ENCODE measurements at regions not wholly inside any gene's neighbourhood (a gene's known extent, or its start where the extent isn't known, plus 50 kb on each side); places are given as distances from the start of the nearest gene placed in this dataset.

GRCh38 chr13:26831336-26831908 lies 70.8 kb upstream of the GPR12 start:
- no peaks in the 10 kb centered on the region for H3K27me3 ChIP-seq (ENCODE audit: control insufficient read depth in 1 of 2, insufficient read depth in 2 of 2, low read length in 2 of 2)
- H3K4me1 ChIP-seq (ENCODE audit: control insufficient read depth in 2 of 2, insufficient read depth in 2 of 2, low read length in 1 of 2), result no peaks in the 10 kb centered on the region
- H3K4me3 ChIP-seq (ENCODE audit: low read depth in 1 of 2, low read length in 2 of 2), result no peak overlapping the region
- 50 to 54% methylated on average over 6 of the region's 6 CpGs for WGBS, 2 donors
- no peaks in the 10 kb centered on the region for H3K36me3 ChIP-seq (ENCODE audit: control insufficient read depth in 2 of 2, insufficient read depth in 2 of 2, low read length in 1 of 2)
- H3K9me3 ChIP-seq (ENCODE audit: control insufficient read depth in 2 of 2, insufficient read depth in 1 of 2, low read depth in 1 of 2, low read length in 1 of 2), result no peaks in the 10 kb centered on the region
- no peak overlapping the region for H3K27ac ChIP-seq (ENCODE audit: low read depth in 2 of 2, low read length in 1 of 2)

DNA sequence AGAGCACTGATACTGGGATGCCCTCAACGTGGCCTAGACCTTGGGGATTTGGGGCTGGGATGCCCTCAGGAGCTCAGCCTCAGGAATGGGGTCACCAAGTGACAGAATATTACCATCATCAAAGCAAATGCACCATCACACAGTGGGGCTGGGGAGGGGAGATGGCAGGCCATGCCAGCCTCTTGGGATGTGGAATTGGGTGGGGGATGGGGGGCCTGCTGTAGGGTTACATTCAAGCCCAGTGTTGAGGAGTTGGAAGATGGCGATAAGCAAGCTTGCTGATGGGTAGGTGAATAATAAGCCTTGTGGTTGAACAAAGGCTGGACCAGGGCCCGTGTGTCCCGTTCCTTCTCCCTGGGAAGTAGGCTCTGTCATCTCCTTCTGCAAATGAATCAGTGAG lies 69.1 kb upstream of the GPR12 start:
- Histone ChIP-seq H3K4me1 (ENCODE audit: control insufficient read depth in 2 of 2, insufficient read depth in 2 of 2, low read length in 1 of 2) (no peaks in the 10 kb centered on the region), H3K36me3 (ENCODE audit: control insufficient read depth in 2 of 2, insufficient read depth in 2 of 2, low read length in 1 of 2) (no peaks in the 10 kb centered on the region), H3K9me3 (ENCODE audit: control insufficient read depth in 2 of 2, insufficient read depth in 1 of 2, low read depth in 1 of 2, low read length in 1 of 2) (no peaks in the 10 kb centered on the region), H3K27ac (ENCODE audit: low read depth in 2 of 2, low read length in 1 of 2) (no peak overlapping the region), H3K4me3 (ENCODE audit: low read depth in 1 of 2, low read length in 2 of 2) (no peak overlapping the region), H3K27me3 (ENCODE audit: control insufficient read depth in 1 of 2, insufficient read depth in 2 of 2, low read length in 2 of 2) (no peaks in the 10 kb centered on the region)
- WGBS, 2 donors, result 87 to 93% methylated on average over 4 of the region's 4 CpGs

GRCh38 chr13:26824581-26824980 lies 64.0 kb upstream of the GPR12 start:
- WGBS, 2 donors, result 0 to 30% methylated on average over 1 of the region's 1 CpG
- no peaks in the 10 kb centered on the region for H3K27me3 ChIP-seq (ENCODE audit: control insufficient read depth in 1 of 2, insufficient read depth in 2 of 2, low read length in 2 of 2)
- no peaks in the 10 kb centered on the region for H3K4me1 ChIP-seq (ENCODE audit: control insufficient read depth in 2 of 2, insufficient read depth in 2 of 2, low read length in 1 of 2)
- no peak overlapping the region for H3K4me3 ChIP-seq (ENCODE audit: low read depth in 1 of 2, low read length in 2 of 2)
- peaks cover 0 to 5% of the 10 kb centered on the region in 2 donors for H3K9me3 ChIP-seq (ENCODE audit: control insufficient read depth in 2 of 2, insufficient read depth in 1 of 2, low read depth in 1 of 2, low read length in 1 of 2)
- no peak overlapping the region for H3K27ac ChIP-seq (ENCODE audit: low read depth in 2 of 2, low read length in 1 of 2)
- no peaks in the 10 kb centered on the region for H3K36me3 ChIP-seq (ENCODE audit: control insufficient read depth in 2 of 2, insufficient read depth in 2 of 2, low read length in 1 of 2)

DNA sequence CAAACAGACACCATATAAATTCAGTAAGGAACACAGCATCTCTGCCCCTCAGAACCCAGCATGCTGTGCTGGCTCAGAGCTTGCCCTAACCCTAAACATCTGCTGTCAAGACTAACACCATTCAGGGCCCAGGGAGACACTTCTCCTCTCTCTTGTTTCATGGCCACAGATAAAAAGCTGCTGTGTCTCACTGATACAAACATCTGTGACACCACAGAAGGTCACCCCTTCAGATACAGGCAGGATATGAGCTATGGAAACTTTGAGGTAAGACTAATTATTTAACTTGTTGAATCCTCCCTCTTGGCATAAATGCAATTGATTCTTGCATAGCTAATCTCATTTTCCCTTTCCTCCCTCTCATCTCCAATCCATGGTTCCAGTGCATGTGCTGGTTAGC lies 61.6 kb upstream of the GPR12 start:
- Histone ChIP-seq H3K4me1 (ENCODE audit: control insufficient read depth in 2 of 2, insufficient read depth in 2 of 2, low read length in 1 of 2) (no peaks in the 10 kb centered on the region), H3K4me3 (ENCODE audit: low read depth in 1 of 2, low read length in 2 of 2) (no peak overlapping the region), H3K27ac (ENCODE audit: low read depth in 2 of 2, low read length in 1 of 2) (no peak overlapping the region), H3K9me3 (ENCODE audit: control insufficient read depth in 2 of 2, insufficient read depth in 1 of 2, low read depth in 1 of 2, low read length in 1 of 2) (peaks cover 0 to 5% of the 10 kb centered on the region in 2 donors), H3K27me3 (ENCODE audit: control insufficient read depth in 1 of 2, insufficient read depth in 2 of 2, low read length in 2 of 2) (no peaks in the 10 kb centered on the region), H3K36me3 (ENCODE audit: control insufficient read depth in 2 of 2, insufficient read depth in 2 of 2, low read length in 1 of 2) (no peaks in the 10 kb centered on the region)

DNA sequence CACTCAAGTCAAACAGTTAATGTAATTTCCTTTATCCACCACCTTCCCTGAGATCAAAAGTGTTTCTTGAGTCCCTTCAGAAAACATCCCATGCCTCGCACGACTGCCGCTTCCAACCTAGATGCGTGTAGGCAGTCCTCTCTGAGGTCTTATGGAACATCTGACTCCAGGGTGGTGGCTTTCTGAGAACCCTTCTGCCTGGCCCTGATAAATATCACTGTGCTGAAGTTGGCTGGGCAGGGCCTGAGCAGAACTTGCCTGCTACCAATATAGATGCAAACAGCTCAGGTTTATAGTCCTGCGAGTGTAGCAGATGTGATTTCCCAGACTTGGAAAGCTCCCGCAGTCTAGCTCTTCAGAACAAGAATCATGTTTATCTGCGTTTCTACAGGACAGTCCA lies 61.1 kb upstream of the GPR12 start:
- 85 to 89% methylated on average over 7 of the region's 7 CpGs for WGBS, 2 donors
- H3K27ac ChIP-seq (ENCODE audit: low read depth in 2 of 2, low read length in 1 of 2), result no peak overlapping the region
- peaks cover 0 to 5% of the 10 kb centered on the region in 2 donors for H3K9me3 ChIP-seq (ENCODE audit: control insufficient read depth in 2 of 2, insufficient read depth in 1 of 2, low read depth in 1 of 2, low read length in 1 of 2)
- H3K4me1 ChIP-seq (ENCODE audit: control insufficient read depth in 2 of 2, insufficient read depth in 2 of 2, low read length in 1 of 2), result no peaks in the 10 kb centered on the region
- H3K27me3 ChIP-seq (ENCODE audit: control insufficient read depth in 1 of 2, insufficient read depth in 2 of 2, low read length in 2 of 2), result no peaks in the 10 kb centered on the region
- H3K36me3 ChIP-seq (ENCODE audit: control insufficient read depth in 2 of 2, insufficient read depth in 2 of 2, low read length in 1 of 2), result no peaks in the 10 kb centered on the region
- H3K4me3 ChIP-seq (ENCODE audit: low read depth in 1 of 2, low read length in 2 of 2), result no peak overlapping the region

DNA sequence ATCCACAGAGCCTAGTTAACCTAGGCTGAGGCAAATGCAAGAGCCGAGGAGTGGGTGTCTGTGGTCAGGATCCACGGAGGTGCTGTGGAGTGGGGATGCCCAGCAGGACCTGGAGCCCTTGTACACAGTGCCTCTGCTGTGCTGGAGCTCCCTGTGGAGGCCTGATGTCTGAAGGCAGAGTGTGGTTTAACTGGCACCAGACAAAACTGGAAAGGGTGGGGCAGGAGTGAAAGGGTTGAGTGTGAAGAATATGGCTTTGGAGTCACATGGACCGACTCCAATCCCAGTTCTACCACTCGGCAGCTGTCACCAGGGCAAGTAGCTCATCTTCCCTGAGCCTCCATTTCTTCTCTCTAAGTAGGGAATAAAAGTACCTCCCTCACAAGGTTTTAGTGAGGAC lies 60.3 kb upstream of the GPR12 start:
- H3K4me3 ChIP-seq (ENCODE audit: low read depth in 1 of 2, low read length in 2 of 2), result no peak overlapping the region
- WGBS, 2 donors, result 71 to 73% methylated on average over 4 of the region's 4 CpGs

DNA sequence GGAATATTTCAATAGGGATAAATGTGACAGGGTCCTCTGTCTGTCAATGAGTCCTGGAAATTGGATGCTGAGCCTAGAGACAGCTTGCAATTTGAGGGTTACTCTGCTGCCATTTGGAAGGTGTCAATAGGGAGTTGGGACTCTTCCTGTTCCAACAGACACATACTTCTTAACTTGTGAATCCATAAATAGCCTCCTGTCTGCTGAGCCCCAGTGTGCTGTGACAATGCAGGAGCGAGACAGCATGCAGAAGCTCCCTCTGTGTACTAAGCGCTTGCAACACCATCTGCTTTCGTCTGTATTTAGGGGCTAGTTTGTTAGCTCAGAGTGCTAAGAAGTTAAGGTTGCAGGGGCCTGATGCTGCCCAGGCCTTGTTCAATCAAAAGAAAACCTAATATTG lies 58.5 kb upstream of the GPR12 start:
- Histone ChIP-seq H3K36me3 (ENCODE audit: control insufficient read depth in 2 of 2, insufficient read depth in 2 of 2, low read length in 1 of 2) (no peaks in the 10 kb centered on the region), H3K27me3 (ENCODE audit: control insufficient read depth in 1 of 2, insufficient read depth in 2 of 2, low read length in 2 of 2) (no peaks in the 10 kb centered on the region), H3K4me1 (ENCODE audit: control insufficient read depth in 2 of 2, insufficient read depth in 2 of 2, low read length in 1 of 2) (no peaks in the 10 kb centered on the region), H3K4me3 (ENCODE audit: low read depth in 1 of 2, low read length in 2 of 2) (no peak overlapping the region), H3K27ac (ENCODE audit: low read depth in 2 of 2, low read length in 1 of 2) (no peak overlapping the region), H3K9me3 (ENCODE audit: control insufficient read depth in 2 of 2, insufficient read depth in 1 of 2, low read depth in 1 of 2, low read length in 1 of 2) (peaks cover 0 to 5% of the 10 kb centered on the region in 2 donors)
- WGBS, 2 donors, result 74 to 87% methylated on average over 3 of the region's 3 CpGs

More for the DNA sequence above, 60.3 kb upstream of the GPR12 start:
- no peaks in the 10 kb centered on the region for H3K36me3 ChIP-seq (ENCODE audit: control insufficient read depth in 2 of 2, insufficient read depth in 2 of 2, low read length in 1 of 2)
- H3K9me3 ChIP-seq (ENCODE audit: control insufficient read depth in 2 of 2, insufficient read depth in 1 of 2, low read depth in 1 of 2, low read length in 1 of 2), result peaks cover 0 to 5% of the 10 kb centered on the region in 2 donors
- no peaks in the 10 kb centered on the region for H3K27me3 ChIP-seq (ENCODE audit: control insufficient read depth in 1 of 2, insufficient read depth in 2 of 2, low read length in 2 of 2)
- H3K27ac ChIP-seq (ENCODE audit: low read depth in 2 of 2, low read length in 1 of 2), result no peak overlapping the region
- no peaks in the 10 kb centered on the region for H3K4me1 ChIP-seq (ENCODE audit: control insufficient read depth in 2 of 2, insufficient read depth in 2 of 2, low read length in 1 of 2)

- no peak overlapping the region for H3K4me3 ChIP-seq (ENCODE audit: low read depth in 1 of 2, low read length in 2 of 2)
- H3K27ac ChIP-seq (ENCODE audit: low read depth in 2 of 2, low read length in 1 of 2), result no peak overlapping the region
- no peaks in the 10 kb centered on the region for H3K27me3 ChIP-seq (ENCODE audit: control insufficient read depth in 1 of 2, insufficient read depth in 2 of 2, low read length in 2 of 2)
- no peaks in the 10 kb centered on the region for H3K4me1 ChIP-seq (ENCODE audit: control insufficient read depth in 2 of 2, insufficient read depth in 2 of 2, low read length in 1 of 2)
- 73 to 78% methylated on average over 8 of the region's 8 CpGs for WGBS, 2 donors
- peaks cover 0 to 5% of the 10 kb centered on the region in 2 donors for H3K9me3 ChIP-seq (ENCODE audit: control insufficient read depth in 2 of 2, insufficient read depth in 1 of 2, low read depth in 1 of 2, low read length in 1 of 2)
- H3K36me3 ChIP-seq (ENCODE audit: control insufficient read depth in 2 of 2, insufficient read depth in 2 of 2, low read length in 1 of 2), result no peaks in the 10 kb centered on the region
These were observed 56.3 kb upstream of the GPR12 start for GRCh38 chr13:26816881-26817280.

DNA sequence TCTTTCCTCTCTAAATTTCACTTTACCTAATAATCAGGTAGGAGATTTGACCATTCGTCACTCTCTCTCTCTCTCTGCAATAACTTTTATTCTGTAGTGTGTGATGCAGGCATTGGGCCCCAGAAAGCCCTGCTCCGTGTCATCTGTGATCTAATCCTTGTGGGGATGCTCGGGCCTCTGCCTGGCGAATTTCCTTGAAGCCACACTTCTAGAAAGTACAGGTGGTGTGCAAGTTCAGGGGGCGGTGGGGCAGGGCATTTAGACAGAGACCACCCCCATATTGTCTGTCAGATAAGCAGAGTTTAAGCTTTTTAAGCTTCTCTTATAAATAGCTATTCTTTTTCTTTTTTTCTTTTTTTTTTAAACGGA lies 53.4 kb upstream of the GPR12 start:
- no peaks in the 10 kb centered on the region for H3K9me3 ChIP-seq (ENCODE audit: control insufficient read depth in 2 of 2, insufficient read depth in 1 of 2, low read depth in 1 of 2, low read length in 1 of 2)
- no peaks in the 10 kb centered on the region for H3K4me1 ChIP-seq (ENCODE audit: control insufficient read depth in 2 of 2, insufficient read depth in 2 of 2, low read length in 1 of 2)
- H3K27me3 ChIP-seq (ENCODE audit: control insufficient read depth in 1 of 2, insufficient read depth in 2 of 2, low read length in 2 of 2), result no peaks in the 10 kb centered on the region
- H3K27ac ChIP-seq (ENCODE audit: low read depth in 2 of 2, low read length in 1 of 2), result no peak overlapping the region
- no peak overlapping the region for H3K4me3 ChIP-seq (ENCODE audit: low read depth in 1 of 2, low read length in 2 of 2)
- H3K36me3 ChIP-seq (ENCODE audit: control insufficient read depth in 2 of 2, insufficient read depth in 2 of 2, low read length in 1 of 2), result no peaks in the 10 kb centered on the region
- 43 to 60% methylated on average over 6 of the region's 6 CpGs for WGBS, 2 donors

- Histone ChIP-seq H3K9me3 (ENCODE audit: control insufficient read depth in 2 of 2, insufficient read depth in 1 of 2, low read depth in 1 of 2, low read length in 1 of 2) (no peaks in the 10 kb centered on the region), H3K27me3 (ENCODE audit: control insufficient read depth in 1 of 2, insufficient read depth in 2 of 2, low read length in 2 of 2) (no peaks in the 10 kb centered on the region), H3K4me1 (ENCODE audit: control insufficient read depth in 2 of 2, insufficient read depth in 2 of 2, low read length in 1 of 2) (no peaks in the 10 kb centered on the region), H3K4me3 (ENCODE audit: low read depth in 1 of 2, low read length in 2 of 2) (no peak overlapping the region), H3K36me3 (ENCODE audit: control insufficient read depth in 2 of 2, insufficient read depth in 2 of 2, low read length in 1 of 2) (no peaks in the 10 kb centered on the region), H3K27ac (ENCODE audit: low read depth in 2 of 2, low read length in 1 of 2) (no peak overlapping the region)
- WGBS, 2 donors, result 25 to 30% methylated on average over 10 of the region's 10 CpGs
These were observed 52.9 kb upstream of the GPR12 start for GRCh38 chr13:26813321-26813979.

Measured in esophagus (tissue), 2 donors.